T-helper 2 cell treated with Interferon-gamma antibody and Interleukin-4, amounts not matched to agents 100 ng/mL and 5 ng/mL, for 36 hours (primary cell): ENCODE measurements at regions not wholly inside any gene's neighbourhood (a gene's known extent, or its start where the extent isn't known, plus 50 kb on each side); places are given as distances from the start of the nearest gene placed in this dataset.

Experiments used
- intact Hi-C: fragments of 100-400 bp; cut with micrococcal nuclease; formaldehyde crosslinking; loops from one replicate; pipeline ENCODE4 v1.15.1; 2023

GRCh38 chr12:97404543-97404942, 58.1 kb upstream of the RMST start:
- intact Hi-C loops: loop anchor here (5.0 kb wide), 1 partner anchor 827 kb away; no protein-coding TSS in a partner anchor

- intact Hi-C loops: no loop called here
Measured at GRCh38 chr12:97408363-97408762, 54.2 kb upstream of the RMST start.

GRCh38 chr12:97411341-97411740, 51.3 kb upstream of the RMST start:
- intact Hi-C loops: no loop called here
